ENCODE measurements at regions not wholly inside any gene's neighbourhood (a gene's known extent, or its start where the extent isn't known, plus 50 kb on each side); places are given as distances from the start of the nearest gene placed in this dataset.
"Not testable (repeated sequence)": the region's sequence is repeated elsewhere in the genome, so short reads cannot be mapped to it uniquely, and the experiment has no call there.

DNA sequence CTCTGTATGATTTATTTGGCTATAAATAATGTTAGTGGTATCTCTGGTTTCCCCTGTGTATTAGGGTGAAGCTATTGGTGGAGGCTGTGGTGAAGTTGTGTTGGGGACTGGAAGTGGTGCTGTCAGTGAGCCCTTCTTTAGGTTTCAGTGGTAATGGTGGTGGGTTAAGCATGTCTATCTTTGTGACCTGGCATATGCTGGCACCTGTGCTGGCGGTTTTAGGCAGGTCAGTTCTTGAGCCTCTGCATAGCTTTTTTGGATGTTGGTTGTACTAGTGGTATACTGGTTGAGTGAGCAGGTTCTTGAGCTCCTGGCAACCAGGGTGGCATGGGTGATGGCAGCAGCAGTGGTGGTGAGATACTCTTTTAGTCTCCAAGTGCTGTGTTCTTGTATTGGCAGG is 161.9 kb upstream of the CAND1 start:
- H3K4me3 ChIP-seq, result no peak overlapping the region
- H3K9ac ChIP-seq (ENCODE audit: insufficient read length), result no peak overlapping the region
- no peak overlapping the region for H3K27ac ChIP-seq
- H3K36me3 ChIP-seq (ENCODE audit: insufficient read depth, low read length), result no peaks in the 10 kb centered on the region
- DNase-seq (ENCODE audit: low read depth, low spot score), result no peak
- no peaks in the 10 kb centered on the region; the same call in 1 of the 2 replicates for H3K9me3 ChIP-seq (ENCODE audit: low read depth, low read length)
- TF ChIP-seq FOXP2 (optimal IDR thresholded peaks at IDR 0.05; ENCODE audit: control extremely low read depth, extremely low read length, insufficient read depth), result no peak
- no peak for TF ChIP-seq POLR2AphosphoS5 (IDR thresholded peaks at IDR 0.05; ENCODE audit: borderline replicate concordance, low read depth, low read length)
- no peak for TF ChIP-seq EZH2 (IDR thresholded peaks at IDR 0.05)

DNA sequence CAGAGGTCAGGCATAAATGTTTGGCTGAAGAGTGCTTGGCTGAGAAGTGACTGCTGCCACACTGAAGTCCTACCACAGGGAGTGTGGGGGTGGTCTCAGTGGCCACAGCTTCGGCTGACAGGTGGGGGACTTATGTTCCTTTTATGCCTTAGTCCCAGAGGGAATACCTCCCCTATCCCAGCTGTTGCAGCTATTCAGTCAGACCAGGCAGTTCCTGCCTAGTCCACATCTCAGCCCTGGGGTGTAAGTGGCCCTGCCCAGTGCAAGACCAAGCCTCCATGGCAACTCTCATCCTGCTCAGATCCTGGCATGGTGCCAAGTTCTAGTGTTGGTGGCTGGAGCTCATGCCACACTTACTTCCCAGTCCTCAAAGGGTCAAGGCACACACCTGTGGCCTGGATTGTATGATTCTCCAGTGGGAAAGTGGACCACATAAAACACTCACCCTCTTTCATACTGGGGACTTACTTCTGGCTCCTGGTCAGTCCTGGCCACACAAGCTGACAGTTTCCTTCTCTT is 161.3 kb upstream of the CAND1 start:
- Histone ChIP-seq H3K9me3 (ENCODE audit: low read depth, low read length) (no peaks in the 10 kb centered on the region; the same call in 1 of the 2 replicates), H3K4me3 (no peak overlapping the region), H3K36me3 (ENCODE audit: insufficient read depth, low read length) (no peaks in the 10 kb centered on the region), H3K9ac (ENCODE audit: insufficient read length) (no peak overlapping the region), H3K27ac (no peak overlapping the region)
- TF ChIP-seq EZH2 (IDR thresholded peaks at IDR 0.05) (no peak), POLR2AphosphoS5 (IDR thresholded peaks at IDR 0.05; ENCODE audit: borderline replicate concordance, low read depth, low read length) (no peak), FOXP2 (optimal IDR thresholded peaks at IDR 0.05; ENCODE audit: control extremely low read depth, extremely low read length, insufficient read depth) (no peak)
- no peak for DNase-seq (ENCODE audit: low read depth, low spot score)

DNA sequence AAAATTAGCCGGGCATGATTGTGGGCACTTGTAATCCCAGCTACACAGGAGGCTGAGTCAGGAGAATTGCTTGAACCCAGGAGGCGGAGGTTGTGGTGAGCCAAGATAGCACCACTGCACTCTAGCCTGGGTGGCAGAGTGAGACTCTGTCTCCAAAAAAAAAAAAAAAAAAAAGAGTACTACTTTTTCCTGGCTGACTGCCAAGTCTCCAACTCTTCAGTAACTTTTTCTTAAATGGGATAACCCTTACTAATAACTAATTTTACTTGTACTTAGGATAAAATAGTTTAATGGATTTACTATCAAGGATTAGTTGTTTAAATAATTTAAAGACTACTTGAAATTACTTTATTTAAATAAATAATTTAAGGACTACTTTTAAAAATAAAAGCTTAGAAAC is 158.8 kb upstream of the CAND1 start:
- not testable (repeated sequence) for H3K27ac ChIP-seq; H3K9me3 ChIP-seq (ENCODE audit: low read depth, low read length); H3K4me3 ChIP-seq; H3K9ac ChIP-seq (ENCODE audit: insufficient read length); DNase-seq (ENCODE audit: low read depth, low spot score); H3K36me3 ChIP-seq (ENCODE audit: insufficient read depth, low read length)

DNA sequence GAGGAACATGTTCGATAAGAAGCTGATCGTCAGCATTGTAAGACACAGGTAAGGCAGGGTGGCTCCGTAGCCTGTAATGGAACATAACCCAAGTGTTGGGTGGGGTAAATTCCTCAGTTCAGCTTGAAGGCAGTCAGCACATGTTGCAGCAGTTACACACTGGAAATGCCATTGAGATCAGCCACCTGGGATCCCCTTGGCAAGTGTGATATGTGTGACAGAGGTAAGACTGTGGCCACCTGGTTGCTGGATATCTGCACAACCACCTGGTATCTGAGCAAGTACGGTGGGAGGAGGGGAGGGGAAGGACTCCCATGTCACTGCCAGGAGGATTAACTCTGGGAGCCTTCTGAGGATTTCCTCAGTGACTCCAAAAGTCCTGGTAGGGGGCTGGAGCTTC is 158.0 kb upstream of the CAND1 start:
- H3K4me3 ChIP-seq, result no peak overlapping the region
- no peaks in the 10 kb centered on the region for H3K36me3 ChIP-seq (ENCODE audit: insufficient read depth, low read length)
- H3K9ac ChIP-seq (ENCODE audit: insufficient read length), result no peak overlapping the region
- TF ChIP-seq POLR2AphosphoS5 (IDR thresholded peaks at IDR 0.05; ENCODE audit: borderline replicate concordance, low read depth, low read length) (no peak), EZH2 (IDR thresholded peaks at IDR 0.05) (no peak), FOXP2 (optimal IDR thresholded peaks at IDR 0.05; ENCODE audit: control extremely low read depth, extremely low read length, insufficient read depth) (no peak)
- H3K27ac ChIP-seq, result no peak overlapping the region
- H3K9me3 ChIP-seq (ENCODE audit: low read depth, low read length), result no peaks in the 10 kb centered on the region; the same call in 1 of the 2 replicates
- DNase-seq (ENCODE audit: low read depth, low spot score), result no peak

DNA sequence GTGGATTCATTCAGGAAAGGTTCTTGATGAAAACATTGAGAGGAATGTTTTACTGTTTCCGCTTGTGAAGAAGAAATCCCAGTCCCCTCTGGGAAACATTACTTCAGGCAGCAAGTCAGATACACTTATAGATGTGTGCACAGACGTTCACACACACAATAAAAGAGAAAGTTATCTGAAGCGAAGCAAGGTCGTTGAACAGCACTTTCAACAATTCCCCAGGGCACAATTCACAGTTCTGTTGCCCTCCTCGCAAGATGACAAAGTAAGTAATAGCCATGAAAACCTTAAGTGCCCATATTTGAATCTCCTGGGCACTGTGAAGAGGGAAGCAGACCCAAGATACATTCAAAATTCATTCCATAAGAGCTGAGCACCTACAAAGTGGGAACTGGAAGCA is 156.6 kb upstream of the CAND1 start:
- DNase-seq (ENCODE audit: low read depth, low spot score), result no peak
- Histone ChIP-seq H3K9me3 (ENCODE audit: low read depth, low read length) (no peaks in the 10 kb centered on the region), H3K4me3 (no peak overlapping the region), H3K27ac (no peak overlapping the region), H3K9ac (ENCODE audit: insufficient read length) (no peak overlapping the region), H3K36me3 (ENCODE audit: insufficient read depth, low read length) (no peaks in the 10 kb centered on the region)
- no peak for TF ChIP-seq POLR2AphosphoS5 (IDR thresholded peaks at IDR 0.05; ENCODE audit: borderline replicate concordance, low read depth, low read length)
- no peak for TF ChIP-seq EZH2 (IDR thresholded peaks at IDR 0.05)
- no peak for TF ChIP-seq FOXP2 (optimal IDR thresholded peaks at IDR 0.05; ENCODE audit: control extremely low read depth, extremely low read length, insufficient read depth)

DNA sequence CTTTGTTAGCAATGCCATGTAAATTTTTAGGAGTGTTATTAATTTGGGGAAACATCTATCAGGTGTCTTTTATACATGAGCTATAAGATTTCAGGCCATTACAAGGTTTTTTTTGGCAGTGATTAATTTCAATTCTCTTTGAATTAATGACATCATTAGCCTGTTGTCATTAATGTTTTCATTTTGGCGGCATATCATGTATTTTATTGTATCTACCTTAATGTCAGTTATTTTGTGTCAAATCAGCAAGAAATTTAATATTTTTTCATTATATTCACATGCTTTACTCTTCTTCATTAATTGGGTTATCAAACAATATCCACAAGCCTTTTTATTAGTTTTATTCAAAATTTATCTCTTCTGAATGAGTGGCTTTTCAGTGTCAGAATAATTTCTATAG is 153.0 kb upstream of the CAND1 start:
- Histone ChIP-seq H3K4me3 (no peak overlapping the region), H3K36me3 (ENCODE audit: insufficient read depth, low read length) (no peaks in the 10 kb centered on the region), H3K9ac (ENCODE audit: insufficient read length) (no peak overlapping the region), H3K9me3 (ENCODE audit: low read depth, low read length) (no peaks in the 10 kb centered on the region), H3K27ac (no peak overlapping the region)
- TF ChIP-seq FOXP2 (optimal IDR thresholded peaks at IDR 0.05; ENCODE audit: control extremely low read depth, extremely low read length, insufficient read depth) (no peak), EZH2 (IDR thresholded peaks at IDR 0.05) (no peak), POLR2AphosphoS5 (IDR thresholded peaks at IDR 0.05; ENCODE audit: borderline replicate concordance, low read depth, low read length) (no peak)
- DNase-seq (ENCODE audit: low read depth, low spot score), result no peak

DNA sequence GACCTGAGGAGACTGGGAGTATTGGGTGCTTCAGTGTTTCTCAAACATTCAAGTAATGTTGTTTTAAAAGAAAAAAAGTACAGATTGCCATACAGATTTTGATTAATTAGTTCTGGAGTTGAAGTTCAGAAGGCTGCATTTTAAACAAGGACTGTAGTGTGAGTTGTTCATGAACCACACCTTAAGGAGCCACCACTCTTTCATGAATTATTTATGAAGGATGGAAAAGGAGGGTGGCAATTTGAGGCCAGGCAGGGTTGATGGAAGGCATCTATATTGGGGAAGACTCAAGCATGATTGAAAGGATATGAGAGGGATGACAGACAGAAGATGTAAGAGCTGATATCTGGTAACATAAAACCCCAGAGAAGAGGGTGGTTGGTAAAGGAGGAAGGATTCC is 146.6 kb upstream of the CAND1 start:
- Histone ChIP-seq H3K36me3 (ENCODE audit: insufficient read depth, low read length) (no peaks in the 10 kb centered on the region), H3K9me3 (ENCODE audit: low read depth, low read length) (no peaks in the 10 kb centered on the region), H3K4me3 (no peak overlapping the region), H3K9ac (ENCODE audit: insufficient read length) (no peak overlapping the region), H3K27ac (no peak overlapping the region)
- no peak for TF ChIP-seq EZH2 (IDR thresholded peaks at IDR 0.05)
- TF ChIP-seq POLR2AphosphoS5 (IDR thresholded peaks at IDR 0.05; ENCODE audit: borderline replicate concordance, low read depth, low read length), result no peak
- TF ChIP-seq FOXP2 (optimal IDR thresholded peaks at IDR 0.05; ENCODE audit: control extremely low read depth, extremely low read length, insufficient read depth), result no peak
- DNase-seq (ENCODE audit: low read depth, low spot score), result no peak

DNA sequence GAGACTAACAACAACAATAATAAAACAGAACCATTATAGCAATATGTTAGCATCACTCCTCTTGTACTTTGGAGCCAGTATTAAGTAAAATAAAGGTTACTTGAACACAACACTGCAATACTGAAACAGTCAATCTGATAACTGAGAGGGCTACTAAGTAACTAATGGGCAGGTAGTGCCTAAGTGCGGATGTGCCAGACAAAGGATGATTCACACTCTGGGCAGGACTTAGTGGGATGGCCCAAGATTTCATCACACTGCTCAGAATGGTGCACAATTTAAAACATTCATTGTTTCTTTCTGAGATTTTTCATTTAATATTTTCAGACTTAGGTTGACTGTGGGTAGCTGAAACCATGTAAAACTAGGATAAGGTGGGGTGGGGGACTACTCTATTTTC is 131.9 kb upstream of the CAND1 start:
- Histone ChIP-seq H3K36me3 (ENCODE audit: insufficient read depth, low read length) (no peaks in the 10 kb centered on the region), H3K4me3 (no peak overlapping the region), H3K9me3 (ENCODE audit: low read depth, low read length) (no peaks in the 10 kb centered on the region), H3K9ac (ENCODE audit: insufficient read length) (no peak overlapping the region), H3K27ac (no peak overlapping the region)
- no peak for DNase-seq (ENCODE audit: low read depth, low spot score)
- TF ChIP-seq EZH2 (IDR thresholded peaks at IDR 0.05) (no peak), POLR2AphosphoS5 (IDR thresholded peaks at IDR 0.05; ENCODE audit: borderline replicate concordance, low read depth, low read length) (no peak), FOXP2 (optimal IDR thresholded peaks at IDR 0.05; ENCODE audit: control extremely low read depth, extremely low read length, insufficient read depth) (no peak)

DNA sequence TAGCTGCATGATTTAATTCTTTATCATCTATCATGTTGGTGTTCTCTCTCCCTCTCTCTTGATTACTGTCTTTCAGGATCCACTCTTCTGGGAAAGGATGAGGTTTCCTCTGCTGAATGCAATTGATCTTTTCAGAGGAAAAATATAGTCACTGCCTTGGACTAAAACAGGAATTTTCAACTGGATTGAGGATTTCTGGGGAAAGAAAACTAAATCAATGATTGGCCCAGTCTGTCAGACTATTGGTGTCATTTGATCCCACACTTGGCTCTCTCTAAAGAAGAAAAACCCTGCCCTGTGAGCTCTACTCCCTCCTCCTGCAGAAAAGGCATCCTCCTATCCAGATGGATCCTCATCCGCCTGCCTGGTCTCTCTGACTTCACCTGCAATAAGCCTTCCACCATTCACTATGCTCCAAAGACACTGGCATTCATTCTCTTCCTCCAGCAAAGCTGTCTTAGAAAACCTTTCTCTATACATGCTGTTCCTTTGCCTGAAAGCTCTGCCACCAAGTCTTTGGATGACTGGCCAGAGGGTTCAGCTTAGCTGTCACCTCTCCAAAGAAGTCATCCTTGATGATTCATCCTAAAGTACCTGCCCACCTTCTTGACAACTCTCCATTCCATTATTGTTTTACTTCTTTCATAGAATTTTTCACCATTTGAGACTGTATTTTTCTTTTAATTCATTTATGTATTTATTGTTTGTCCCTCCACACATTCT is 127.7 kb upstream of the CAND1 start:
- H3K9ac ChIP-seq (ENCODE audit: insufficient read length), result no peak overlapping the region
- H3K27ac ChIP-seq, result no peak overlapping the region
- no peak overlapping the region for H3K4me3 ChIP-seq
- TF ChIP-seq POLR2AphosphoS5 (IDR thresholded peaks at IDR 0.05; ENCODE audit: borderline replicate concordance, low read depth, low read length), result no peak
- no peak for TF ChIP-seq FOXP2 (optimal IDR thresholded peaks at IDR 0.05; ENCODE audit: control extremely low read depth, extremely low read length, insufficient read depth)
- TF ChIP-seq EZH2 (IDR thresholded peaks at IDR 0.05), result no peak
- no peaks in the 10 kb centered on the region for H3K36me3 ChIP-seq (ENCODE audit: insufficient read depth, low read length)
- no peaks in the 10 kb centered on the region for H3K9me3 ChIP-seq (ENCODE audit: low read depth, low read length)
- DNase-seq (ENCODE audit: low read depth, low spot score), result no peak

Data from SK-N-MC (cell line).